Parathyroid adenoma (tissue), 2 donors: ENCODE measurements at regions not wholly inside any gene's neighbourhood (a gene's known extent, or its start where the extent isn't known, plus 50 kb on each side); places are given as distances from the start of the nearest gene placed in this dataset.

Experiments used
- H2AFZ ChIP-seq: fragments of 300-600 bp; sonication (generic); one replicate; pipeline ENCODE4 v1.7.0; 2017; ENCODE audit warnings: antibody characterized with exemption, mild to moderate bottlenecking
- H3K27ac ChIP-seq: fragments of 300-600 bp; sonication (generic); one replicate; pipeline ENCODE4 v1.7.0; 2017
- H3K27me3 ChIP-seq: fragments of 300-600 bp; sonication (generic); one replicate; pipeline ENCODE4 v1.7.0; 2017; ENCODE audit warnings: low read length; ENCODE audit not compliant: control insufficient read depth, insufficient read depth
- H3K36me3 ChIP-seq: fragments of 300-600 bp; sonication (generic); one replicate; pipeline ENCODE4 v1.7.0; 2017; ENCODE audit warnings: low read length; ENCODE audit not compliant: control insufficient read depth, insufficient read depth
- H3K4me1 ChIP-seq: fragments of 300-600 bp; sonication (generic); one replicate; pipeline ENCODE4 v1.7.0; 2017; ENCODE audit warnings: control low read depth
- H3K4me2 ChIP-seq: fragments of 300-600 bp; sonication (generic); one replicate; pipeline ENCODE4 v1.7.0; 2017; ENCODE audit warnings: low read length
- H3K4me3 ChIP-seq: fragments of 300-600 bp; sonication (generic); one replicate; pipeline ENCODE4 v1.7.0; 2017; ENCODE audit warnings: low read depth, low read length
- H3K79me2 ChIP-seq: fragments of 300-600 bp; sonication (generic); one replicate; pipeline ENCODE4 v1.7.0; 2017; ENCODE audit warnings: control low read depth
- H3K9ac ChIP-seq: fragments of 300-600 bp; sonication (generic); one replicate; pipeline ENCODE4 v1.7.0; 2017; ENCODE audit warnings: mild to moderate bottlenecking
- H3K9me3 ChIP-seq: fragments of 300-600 bp; sonication (generic); one replicate; pipeline ENCODE4 v1.7.0; 2017; ENCODE audit warnings: low read length; ENCODE audit not compliant: control insufficient read depth
- TF ChIP-seq, protein P1 (sequence below): fragments of 300-600 bp; sonication (generic); IDR thresholded peaks from one replicate; pipeline ENCODE4 v1.7.0; 2017; ENCODE audit warnings: antibody characterized with exemption, mild to moderate bottlenecking
- donor health status: primary hyperparathyroidism.

DNA sequence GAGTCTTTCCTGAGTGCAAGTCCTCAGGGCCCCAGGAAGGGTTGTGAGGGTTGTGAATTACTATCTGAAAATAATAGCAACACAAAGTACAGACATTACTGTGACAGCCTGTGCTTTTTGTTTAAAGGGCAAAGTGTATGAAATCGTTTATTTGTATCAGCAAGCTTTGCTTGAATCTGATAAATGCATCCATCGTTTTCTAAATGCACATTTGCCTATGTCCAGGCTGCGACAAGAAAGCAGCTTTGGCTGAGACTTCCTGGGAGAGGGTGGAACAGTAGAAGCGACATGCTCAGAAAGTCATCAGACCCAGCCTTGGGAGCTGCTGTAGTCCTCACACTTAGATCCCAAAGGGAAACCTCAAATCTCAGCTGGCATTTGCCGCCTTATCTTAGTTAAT, 524.2 kb upstream of the SALL3 start:
- TF ChIP-seq, protein P1, sequence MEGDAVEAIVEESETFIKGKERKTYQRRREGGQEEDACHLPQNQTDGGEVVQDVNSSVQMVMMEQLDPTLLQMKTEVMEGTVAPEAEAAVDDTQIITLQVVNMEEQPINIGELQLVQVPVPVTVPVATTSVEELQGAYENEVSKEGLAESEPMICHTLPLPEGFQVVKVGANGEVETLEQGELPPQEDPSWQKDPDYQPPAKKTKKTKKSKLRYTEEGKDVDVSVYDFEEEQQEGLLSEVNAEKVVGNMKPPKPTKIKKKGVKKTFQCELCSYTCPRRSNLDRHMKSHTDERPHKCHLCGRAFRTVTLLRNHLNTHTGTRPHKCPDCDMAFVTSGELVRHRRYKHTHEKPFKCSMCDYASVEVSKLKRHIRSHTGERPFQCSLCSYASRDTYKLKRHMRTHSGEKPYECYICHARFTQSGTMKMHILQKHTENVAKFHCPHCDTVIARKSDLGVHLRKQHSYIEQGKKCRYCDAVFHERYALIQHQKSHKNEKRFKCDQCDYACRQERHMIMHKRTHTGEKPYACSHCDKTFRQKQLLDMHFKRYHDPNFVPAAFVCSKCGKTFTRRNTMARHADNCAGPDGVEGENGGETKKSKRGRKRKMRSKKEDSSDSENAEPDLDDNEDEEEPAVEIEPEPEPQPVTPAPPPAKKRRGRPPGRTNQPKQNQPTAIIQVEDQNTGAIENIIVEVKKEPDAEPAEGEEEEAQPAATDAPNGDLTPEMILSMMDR: no peak
- Histone ChIP-seq H3K27ac (no peak overlapping the region), H3K4me3 (no peak overlapping the region), H3K4me2 (no peak overlapping the region), H3K79me2 (no peaks in the 10 kb centered on the region), H3K9me3 (no peaks in the 10 kb centered on the region), H3K27me3 (no peaks in the 10 kb centered on the region), H3K9ac (no peak overlapping the region), H2AFZ (no peak overlapping the region), H3K4me1 (no peaks in the 10 kb centered on the region), H3K36me3 (no peaks in the 10 kb centered on the region)

GRCh38 chr18:78457011-78457410, 522.6 kb upstream of the SALL3 start:
- H3K9me3 ChIP-seq: no peaks in the 10 kb centered on the region
- no peaks in the 10 kb centered on the region for H3K27me3 ChIP-seq
- no peaks in the 10 kb centered on the region for H3K36me3 ChIP-seq
- TF ChIP-seq, protein P1: no peak
- no peaks in the 10 kb centered on the region for H3K79me2 ChIP-seq
- H3K27ac ChIP-seq: no peak overlapping the region
- H3K4me2 ChIP-seq: no peak overlapping the region
- no peak overlapping the region for H3K4me3 ChIP-seq
- no peak overlapping the region for H2AFZ ChIP-seq
- H3K4me1 ChIP-seq: no peaks in the 10 kb centered on the region
- no peak overlapping the region for H3K9ac ChIP-seq

GRCh38 chr18:78457731-78458130, 521.9 kb upstream of the SALL3 start:
- H3K4me1 ChIP-seq: no peaks in the 10 kb centered on the region
- H3K9me3 ChIP-seq: no peaks in the 10 kb centered on the region
- H2AFZ ChIP-seq: no peak overlapping the region
- H3K27me3 ChIP-seq: no peaks in the 10 kb centered on the region
- H3K9ac ChIP-seq: no peak overlapping the region
- H3K79me2 ChIP-seq: no peaks in the 10 kb centered on the region
- TF ChIP-seq, protein P1: no peak
- no peaks in the 10 kb centered on the region for H3K36me3 ChIP-seq
- H3K4me2 ChIP-seq: no peak overlapping the region
- no peak overlapping the region for H3K27ac ChIP-seq
- no peak overlapping the region for H3K4me3 ChIP-seq

DNA sequence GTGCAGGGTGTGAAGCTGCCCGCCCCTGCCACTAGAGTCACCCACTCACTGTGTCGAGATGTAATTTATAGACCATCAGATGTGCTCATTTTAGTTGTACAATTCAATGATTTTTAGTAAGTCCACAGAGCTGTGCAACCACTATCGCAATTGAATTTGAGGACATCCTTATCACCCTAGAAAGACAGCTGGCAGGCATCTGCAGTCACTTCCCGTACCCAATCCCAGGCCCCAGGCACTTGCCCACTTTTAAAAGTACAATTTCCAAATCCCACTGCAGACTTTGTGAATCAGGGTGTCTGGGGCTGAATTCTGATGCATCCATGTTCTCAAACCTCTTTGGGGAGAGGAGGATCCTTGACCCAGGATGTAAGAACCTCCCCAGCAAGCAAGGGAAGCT, 521.3 kb upstream of the SALL3 start:
- H3K27me3 ChIP-seq: no peaks in the 10 kb centered on the region
- H3K27ac ChIP-seq: no peak overlapping the region
- TF ChIP-seq, protein P1: no peak
- no peaks in the 10 kb centered on the region for H3K4me1 ChIP-seq
- H3K36me3 ChIP-seq: no peaks in the 10 kb centered on the region
- no peak overlapping the region for H2AFZ ChIP-seq
- no peak overlapping the region for H3K4me3 ChIP-seq
- H3K9me3 ChIP-seq: no peaks in the 10 kb centered on the region
- H3K4me2 ChIP-seq: no peak overlapping the region
- H3K9ac ChIP-seq: no peak overlapping the region
- no peaks in the 10 kb centered on the region for H3K79me2 ChIP-seq

- H3K4me3 ChIP-seq: no peak overlapping the region
- no peak overlapping the region for H3K27ac ChIP-seq
- H3K4me1 ChIP-seq: no peaks in the 10 kb centered on the region
Measured at GRCh38 chr18:78459668-78460067, 520.0 kb upstream of the SALL3 start.

More at GRCh38 chr18:78459668-78460067, 520.0 kb upstream of the SALL3 start:
- H3K9me3 ChIP-seq: no peaks in the 10 kb centered on the region
- H2AFZ ChIP-seq: no peak overlapping the region
- no peaks in the 10 kb centered on the region for H3K36me3 ChIP-seq
- no peaks in the 10 kb centered on the region for H3K27me3 ChIP-seq
- no peak overlapping the region for H3K9ac ChIP-seq
- H3K4me2 ChIP-seq: no peak overlapping the region
- TF ChIP-seq, protein P1: no peak
- H3K79me2 ChIP-seq: no peaks in the 10 kb centered on the region
